DOHH2 (cell line): ENCODE measurements at regions not wholly inside any gene's neighbourhood (a gene's known extent, or its start where the extent isn't known, plus 50 kb on each side); places are given as distances from the start of the nearest gene placed in this dataset.
"Not testable (repeated sequence)": the region's sequence is repeated elsewhere in the genome, so short reads cannot be mapped to it uniquely, and the experiment has no call there.

Source experiments
- H3F3A ChIP-seq: fragments of 200-600 bp; sonication (generic), shearing (Covaris generic); 2 replicates; pipeline ENCODE4 v1.6.0; 2016; ENCODE audit warnings: antibody characterized with exemption, mild to moderate bottlenecking; ENCODE audit not compliant: control insufficient read depth, insufficient read depth
- H3K27ac ChIP-seq: fragments of 200-600 bp; sonication (generic); 2 replicates; pipeline ENCODE4 v1.5.1; 2014; ENCODE audit warnings: low read depth, mild to moderate bottlenecking, low read length, moderate library complexity
- H3K27me3 ChIP-seq: fragments of 200-600 bp; sonication (generic); 2 replicates; pipeline ENCODE4 v1.6.1; 2014; ENCODE audit warnings: mild to moderate bottlenecking, low read length, mixed read lengths; ENCODE audit not compliant: control insufficient read depth
- H3K36me3 ChIP-seq: fragments of 200-600 bp; sonication (generic); 2 replicates; pipeline ENCODE4 v1.6.1; 2014; ENCODE audit warnings: mild to moderate bottlenecking, low read length, moderate library complexity, mixed read lengths; ENCODE audit not compliant: control insufficient read depth
- H3K4me1 ChIP-seq: fragments of 200-600 bp; sonication (generic); 2 replicates; pipeline ENCODE4 v1.6.1; 2014; ENCODE audit warnings: mild to moderate bottlenecking, low read length, mixed read lengths; ENCODE audit not compliant: control insufficient read depth
- H3K4me2 ChIP-seq: fragments of 200-600 bp; sonication (generic); 2 replicates; pipeline ENCODE4 v1.6.0; 2014; ENCODE audit warnings: mild to moderate bottlenecking, low read length, moderate library complexity
- H3K4me3 ChIP-seq: fragments of 200-600 bp; sonication (generic); 2 replicates; pipeline ENCODE4 v1.5.1; 2014; ENCODE audit warnings: mild to moderate bottlenecking, low read length, mixed read lengths
- H3K79me2 ChIP-seq: fragments of 200-600 bp; sonication (generic); 2 replicates; pipeline ENCODE4 v1.6.1; 2014; ENCODE audit warnings: mild to moderate bottlenecking, low read length, mixed read lengths; ENCODE audit not compliant: control insufficient read depth
- H3K9me2 ChIP-seq: fragments of 200-600 bp; sonication (generic); replicated peaks from 2 replicates; pipeline ENCODE4 v1.6.1; 2014; ENCODE audit warnings: mild to moderate bottlenecking, low read length, mixed read lengths; ENCODE audit not compliant: control insufficient read depth
- H3K9me3 ChIP-seq: fragments of 200-600 bp; sonication (generic); 2 replicates; pipeline ENCODE4 v1.6.1; 2014; ENCODE audit warnings: antibody characterized with exemption, low read length, mixed read lengths; ENCODE audit not compliant: control insufficient read depth, insufficient read depth
- H4K20me1 ChIP-seq: fragments of 200-600 bp; sonication (generic); 2 replicates; pipeline ENCODE4 v1.6.0; 2014; ENCODE audit warnings: low read depth, mild to moderate bottlenecking, antibody characterized with exemption, low read length, moderate library complexity; ENCODE audit not compliant: control insufficient read depth, insufficient read depth
- CTCF ChIP-seq: fragments of 200-600 bp; sonication (generic); IDR thresholded peaks from one replicate; pipeline ENCODE4 v1.5.1; 2014; ENCODE audit warnings: antibody characterized with exemption, mild to moderate bottlenecking, low read depth, low read length; ENCODE audit not compliant: poor library complexity, severe bottlenecking
- EZH2phosphoT487 ChIP-seq: fragments of 200-600 bp; sonication (generic); IDR thresholded peaks from 2 replicates; pipeline ENCODE4 v1.6.1; 2017; ENCODE audit warnings: borderline replicate concordance, mild to moderate bottlenecking, antibody characterized with exemption, low read length, moderate library complexity, mixed read lengths

- Histone ChIP-seq H3K4me3 (no peak overlapping the region), H3K9me3 (no peaks in the 10 kb centered on the region), H3K79me2 (no peaks in the 10 kb centered on the region), H3K4me1 (no peaks in the 10 kb centered on the region), H3K36me3 (no peaks in the 10 kb centered on the region), H3K9me2 (no peaks in the 10 kb centered on the region), H3K4me2 (no peak overlapping the region), H3F3A (no peaks in the 10 kb centered on the region), H4K20me1 (no peaks in the 10 kb centered on the region), H3K27ac (no peak overlapping the region), H3K27me3 (no peaks in the 10 kb centered on the region)
- TF ChIP-seq EZH2phosphoT487: no peak
- no peak for TF ChIP-seq CTCF
Observed at GRCh38 chr16:27600381-27600780, 50.4 kb downstream of the KATNIP start.

GRCh38 chr16:27602103-27602502, 52.2 kb downstream of the KATNIP start:
- Histone ChIP-seq H3K79me2 (no peaks in the 10 kb centered on the region), H3K36me3 (no peaks in the 10 kb centered on the region), H3F3A (no peaks in the 10 kb centered on the region), H3K9me3 (no peaks in the 10 kb centered on the region), H3K4me1 (no peaks in the 10 kb centered on the region), H3K4me3 (no peak overlapping the region), H3K9me2 (no peaks in the 10 kb centered on the region), H4K20me1 (no peaks in the 10 kb centered on the region), H3K27me3 (no peaks in the 10 kb centered on the region), H3K4me2 (no peak overlapping the region), H3K27ac (no peak overlapping the region)
- no peak for TF ChIP-seq EZH2phosphoT487
- no peak for TF ChIP-seq CTCF

GRCh38 chr16:27605500-27606106, 55.7 kb downstream of the KATNIP start:
- H3K4me2 ChIP-seq, H3K27ac ChIP-seq, H3K79me2 ChIP-seq, H3K9me3 ChIP-seq, H3K36me3 ChIP-seq, H3K4me3 ChIP-seq, H4K20me1 ChIP-seq, H3F3A ChIP-seq, H3K4me1 ChIP-seq, H3K9me2 ChIP-seq, H3K27me3 ChIP-seq: not testable (repeated sequence)
- TF ChIP-seq CTCF: peak; percentile 84

- Histone ChIP-seq H3K4me3 (no peak overlapping the region), H3K27me3 (no peaks in the 10 kb centered on the region), H3K27ac (no peak overlapping the region), H3K36me3 (no peaks in the 10 kb centered on the region), H3K4me1 (no peaks in the 10 kb centered on the region), H3K9me3 (no peaks in the 10 kb centered on the region), H3K79me2 (no peaks in the 10 kb centered on the region), H3K4me2 (no peak overlapping the region), H4K20me1 (no peaks in the 10 kb centered on the region), H3K9me2 (no peaks in the 10 kb centered on the region), H3F3A (no peaks in the 10 kb centered on the region)
- TF ChIP-seq CTCF: no peak
- no peak for TF ChIP-seq EZH2phosphoT487
Observed at GRCh38 chr16:27611340-27611739, 61.4 kb downstream of the KATNIP start.
